Neural cell (in vitro differentiated cells): ENCODE measurements at regions not wholly inside any gene's neighbourhood (a gene's known extent, or its start where the extent isn't known, plus 50 kb on each side); places are given as distances from the start of the nearest gene placed in this dataset.

Experiments used
- H2AFZ ChIP-seq: fragments of 200-600, 300-800 bp; sonication (generic), shearing (Covaris generic); 2 replicates; pipeline ENCODE4 v1.6.0; 2014; ENCODE audit warnings: low read depth, mild to moderate bottlenecking, antibody characterized with exemption, low read length, moderate library complexity
- H3F3A ChIP-seq: fragments of 200-600 bp; shearing (Covaris generic); 2 replicates; pipeline ENCODE4 v1.6.1; 2016; ENCODE audit warnings: mild to moderate bottlenecking, moderate library complexity, mixed read lengths, antibody characterized with exemption, low read length; ENCODE audit not compliant: insufficient read depth, poor library complexity, severe bottlenecking
- H3K27ac ChIP-seq: fragments of 200-600, 300-800 bp; sonication (generic), shearing (Covaris generic); 2 replicates; pipeline ENCODE4 v1.5.1; 2014; ENCODE audit warnings: mild to moderate bottlenecking, low read length, moderate library complexity
- H3K27me3 ChIP-seq: fragments of 300-800, 200-600 bp; sonication (generic), shearing (Covaris generic); 2 replicates; pipeline ENCODE4 v1.6.0; 2014; ENCODE audit warnings: mild to moderate bottlenecking, low read depth, low read length, moderate library complexity; ENCODE audit not compliant: insufficient read depth
- H3K36me3 ChIP-seq: fragments of 300-800, 200-600 bp; sonication (generic), shearing (Covaris generic); 2 replicates; pipeline ENCODE4 v1.5.1; 2014; ENCODE audit warnings: mild to moderate bottlenecking, antibody characterized with exemption, low read length, moderate library complexity; ENCODE audit not compliant: insufficient read depth
- H3K4me2 ChIP-seq: fragments of 300-800, 200-600 bp; sonication (generic), shearing (Covaris generic); 2 replicates; pipeline ENCODE4 v1.6.0; 2014; ENCODE audit warnings: mild to moderate bottlenecking, low read length
- H3K4me3 ChIP-seq: fragments of 300-800, 200-600 bp; sonication (generic), shearing (Covaris generic); 2 replicates; pipeline ENCODE4 v1.5.1; 2014; ENCODE audit warnings: mild to moderate bottlenecking, low read length, moderate library complexity
- H3K79me2 ChIP-seq: fragments of 200-600 bp; shearing (Covaris generic); replicated peaks from 2 replicates; pipeline ENCODE4 v1.6.0; 2014; ENCODE audit warnings: mild to moderate bottlenecking, low read length, moderate library complexity; ENCODE audit not compliant: insufficient read depth
- H3K9ac ChIP-seq: fragments of 300-800, 200-600 bp; sonication (generic), shearing (Covaris generic); 2 replicates; pipeline ENCODE4 v1.6.1; 2016; ENCODE audit warnings: mild to moderate bottlenecking, low read length, mixed read lengths
- H3K9me2 ChIP-seq: fragments of 200-600 bp; shearing (Covaris generic); 2 replicates; pipeline ENCODE4 v1.6.1; 2016; ENCODE audit warnings: mild to moderate bottlenecking, low read length, mixed read lengths; ENCODE audit not compliant: insufficient read depth
- H3K9me3 ChIP-seq: fragments of 200-600, 300-800 bp; sonication (generic), shearing (Covaris generic); 2 replicates; pipeline ENCODE4 v1.6.1; 2016; ENCODE audit warnings: mild to moderate bottlenecking, mixed run types, low read length, moderate library complexity, mixed read lengths
- H4K20me1 ChIP-seq: fragments of 200-600 bp; shearing (Covaris generic); 2 replicates; pipeline ENCODE4 v1.6.1; 2016; ENCODE audit warnings: mild to moderate bottlenecking, mixed run types; ENCODE audit not compliant: insufficient read depth
- EP300 ChIP-seq: fragments of 450-650 bp; conservative IDR thresholded peaks from 2 replicates; pipeline ENCODE4 v1.6.1; 2014; ENCODE audit warnings: antibody characterized with exemption, mild to moderate bottlenecking, moderate library complexity; ENCODE audit not compliant: poor library complexity, severe bottlenecking
- EZH2 ChIP-seq: fragments of 200-600, 300-800 bp; shearing (Covaris generic), sonication (generic); IDR thresholded peaks from 2 replicates; pipeline ENCODE4 v1.6.1; 2014; ENCODE audit warnings: antibody characterized with exemption, low read length, borderline replicate concordance, mild to moderate bottlenecking; ENCODE audit not compliant: insufficient read depth, poor library complexity, severe bottlenecking
- MXI1 ChIP-seq: fragments of 450-650 bp; conservative IDR thresholded peaks from 2 replicates; pipeline ENCODE4 v1.6.1; 2014; ENCODE audit warnings: antibody characterized with exemption, mild to moderate bottlenecking; ENCODE audit not compliant: poor library complexity, severe bottlenecking
- POLR2AphosphoS5 ChIP-seq: IDR thresholded peaks from 2 replicates; pipeline ENCODE4 v1.6.1; 2012
- RAD21 ChIP-seq: fragments of 450-650 bp; conservative IDR thresholded peaks from 2 replicates; pipeline ENCODE4 v1.6.1; 2014; ENCODE audit warnings: antibody characterized with exemption, mild to moderate bottlenecking, moderate library complexity
- SMC3 ChIP-seq: fragments of 450-650 bp; conservative IDR thresholded peaks from 2 replicates; pipeline ENCODE4 v1.6.1; 2014; ENCODE audit warnings: antibody characterized with exemption, mild to moderate bottlenecking, moderate library complexity; ENCODE audit not compliant: poor library complexity
- TAF1 ChIP-seq: IDR thresholded peaks from 2 replicates; pipeline ENCODE4 v1.6.1; 2012; ENCODE audit warnings: low read depth
- TF ChIP-seq, protein P1 (sequence below): fragments of 450-650 bp; IDR thresholded peaks from 2 replicates; pipeline ENCODE4 v1.5.1; 2014; ENCODE audit warnings: antibody characterized with exemption, mild to moderate bottlenecking, moderate library complexity; ENCODE audit not compliant: poor library complexity, severe bottlenecking
- TF ChIP-seq, protein P2 (sequence below): IDR thresholded peaks from 2 replicates; pipeline ENCODE4 v1.6.1; 2012; ENCODE audit warnings: borderline replicate concordance

DNA sequence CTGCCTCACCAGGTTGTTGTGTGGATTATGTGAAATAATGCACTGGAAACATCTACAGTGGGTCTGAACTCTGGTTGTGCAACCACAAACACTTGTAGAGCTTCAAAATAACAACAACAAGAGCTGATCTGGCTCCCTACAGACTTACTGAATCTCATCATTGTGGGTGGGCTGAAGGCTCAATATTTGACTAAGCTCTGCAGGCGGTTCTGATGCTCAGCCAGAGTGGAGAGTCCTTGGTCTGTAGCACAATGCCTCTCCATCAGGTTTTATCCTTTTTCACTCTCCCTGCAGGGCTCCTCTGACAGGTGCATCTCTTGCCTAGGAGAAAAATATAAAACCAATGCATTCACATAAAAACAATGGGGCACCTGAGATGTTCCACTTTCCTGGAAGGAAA, 456.3 kb upstream of the ONECUT1 start:
- Histone ChIP-seq H3K36me3 (no peaks in the 10 kb centered on the region), H3K9ac (no peak overlapping the region), H4K20me1 (no peaks in the 10 kb centered on the region), H3K9me3 (no peaks in the 10 kb centered on the region), H3K27ac (no peak overlapping the region), H3F3A (no peaks in the 10 kb centered on the region), H3K27me3 (no peaks in the 10 kb centered on the region), H3K4me2 (no peak overlapping the region), H2AFZ (no peak overlapping the region), H3K4me3 (no peak overlapping the region), H3K79me2 (no peaks in the 10 kb centered on the region), H3K9me2 (no peaks in the 10 kb centered on the region)
- TF ChIP-seq TAF1 (no peak), MXI1 (no peak), EZH2 (no peak), SMC3 (no peak), POLR2AphosphoS5 (no peak), RAD21 (no peak), EP300 (no peak)
- TF ChIP-seq, protein P1, sequence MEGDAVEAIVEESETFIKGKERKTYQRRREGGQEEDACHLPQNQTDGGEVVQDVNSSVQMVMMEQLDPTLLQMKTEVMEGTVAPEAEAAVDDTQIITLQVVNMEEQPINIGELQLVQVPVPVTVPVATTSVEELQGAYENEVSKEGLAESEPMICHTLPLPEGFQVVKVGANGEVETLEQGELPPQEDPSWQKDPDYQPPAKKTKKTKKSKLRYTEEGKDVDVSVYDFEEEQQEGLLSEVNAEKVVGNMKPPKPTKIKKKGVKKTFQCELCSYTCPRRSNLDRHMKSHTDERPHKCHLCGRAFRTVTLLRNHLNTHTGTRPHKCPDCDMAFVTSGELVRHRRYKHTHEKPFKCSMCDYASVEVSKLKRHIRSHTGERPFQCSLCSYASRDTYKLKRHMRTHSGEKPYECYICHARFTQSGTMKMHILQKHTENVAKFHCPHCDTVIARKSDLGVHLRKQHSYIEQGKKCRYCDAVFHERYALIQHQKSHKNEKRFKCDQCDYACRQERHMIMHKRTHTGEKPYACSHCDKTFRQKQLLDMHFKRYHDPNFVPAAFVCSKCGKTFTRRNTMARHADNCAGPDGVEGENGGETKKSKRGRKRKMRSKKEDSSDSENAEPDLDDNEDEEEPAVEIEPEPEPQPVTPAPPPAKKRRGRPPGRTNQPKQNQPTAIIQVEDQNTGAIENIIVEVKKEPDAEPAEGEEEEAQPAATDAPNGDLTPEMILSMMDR, result no peak
- TF ChIP-seq, protein P2, sequence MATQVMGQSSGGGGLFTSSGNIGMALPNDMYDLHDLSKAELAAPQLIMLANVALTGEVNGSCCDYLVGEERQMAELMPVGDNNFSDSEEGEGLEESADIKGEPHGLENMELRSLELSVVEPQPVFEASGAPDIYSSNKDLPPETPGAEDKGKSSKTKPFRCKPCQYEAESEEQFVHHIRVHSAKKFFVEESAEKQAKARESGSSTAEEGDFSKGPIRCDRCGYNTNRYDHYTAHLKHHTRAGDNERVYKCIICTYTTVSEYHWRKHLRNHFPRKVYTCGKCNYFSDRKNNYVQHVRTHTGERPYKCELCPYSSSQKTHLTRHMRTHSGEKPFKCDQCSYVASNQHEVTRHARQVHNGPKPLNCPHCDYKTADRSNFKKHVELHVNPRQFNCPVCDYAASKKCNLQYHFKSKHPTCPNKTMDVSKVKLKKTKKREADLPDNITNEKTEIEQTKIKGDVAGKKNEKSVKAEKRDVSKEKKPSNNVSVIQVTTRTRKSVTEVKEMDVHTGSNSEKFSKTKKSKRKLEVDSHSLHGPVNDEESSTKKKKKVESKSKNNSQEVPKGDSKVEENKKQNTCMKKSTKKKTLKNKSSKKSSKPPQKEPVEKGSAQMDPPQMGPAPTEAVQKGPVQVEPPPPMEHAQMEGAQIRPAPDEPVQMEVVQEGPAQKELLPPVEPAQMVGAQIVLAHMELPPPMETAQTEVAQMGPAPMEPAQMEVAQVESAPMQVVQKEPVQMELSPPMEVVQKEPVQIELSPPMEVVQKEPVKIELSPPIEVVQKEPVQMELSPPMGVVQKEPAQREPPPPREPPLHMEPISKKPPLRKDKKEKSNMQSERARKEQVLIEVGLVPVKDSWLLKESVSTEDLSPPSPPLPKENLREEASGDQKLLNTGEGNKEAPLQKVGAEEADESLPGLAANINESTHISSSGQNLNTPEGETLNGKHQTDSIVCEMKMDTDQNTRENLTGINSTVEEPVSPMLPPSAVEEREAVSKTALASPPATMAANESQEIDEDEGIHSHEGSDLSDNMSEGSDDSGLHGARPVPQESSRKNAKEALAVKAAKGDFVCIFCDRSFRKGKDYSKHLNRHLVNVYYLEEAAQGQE, result no peak

DNA sequence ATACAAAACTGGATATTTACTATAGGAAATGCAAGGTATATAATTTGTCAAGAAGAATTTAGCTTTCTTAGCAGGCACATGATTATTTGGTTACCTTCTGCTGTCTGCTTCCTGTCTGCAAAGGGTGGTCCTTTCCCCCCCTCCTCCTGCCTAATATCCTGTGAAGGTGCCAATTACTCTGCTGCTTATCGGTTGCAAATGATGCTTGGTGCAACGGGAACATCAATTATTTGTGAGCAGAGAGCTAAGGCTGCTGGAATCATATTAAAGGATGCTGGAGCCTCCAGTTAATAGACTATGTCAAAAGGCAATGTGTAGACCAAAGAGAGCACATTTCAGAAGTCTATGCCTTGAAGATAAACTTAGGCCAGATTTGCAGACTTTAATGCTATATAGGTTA, 443.7 kb upstream of the ONECUT1 start:
- Histone ChIP-seq H3K9ac (no peak overlapping the region), H3K9me2 (no peaks in the 10 kb centered on the region), H3K27ac (no peak overlapping the region), H3K27me3 (no peaks in the 10 kb centered on the region), H3K4me2 (no peak overlapping the region), H2AFZ (no peak overlapping the region), H3K79me2 (no peaks in the 10 kb centered on the region), H3K4me3 (no peak overlapping the region), H4K20me1 (no peaks in the 10 kb centered on the region), H3K36me3 (no peaks in the 10 kb centered on the region), H3K9me3 (no peaks in the 10 kb centered on the region), H3F3A (no peaks in the 10 kb centered on the region)
- TF ChIP-seq MXI1, result no peak
- no peak for TF ChIP-seq EZH2
- no peak for TF ChIP-seq TAF1
- no peak for TF ChIP-seq SMC3
- TF ChIP-seq, protein P2, result no peak
- TF ChIP-seq EP300, result no peak
- TF ChIP-seq, protein P1, result no peak
- no peak for TF ChIP-seq POLR2AphosphoS5
- no peak for TF ChIP-seq RAD21
